Left ventricle myocardium inferior (tissue), 1 donor: ENCODE measurements at regions not wholly inside any gene's neighbourhood (a gene's known extent, or its start where the extent isn't known, plus 50 kb on each side); places are given as distances from the start of the nearest gene placed in this dataset.

Experiments used
- DNase-seq: peaks from one replicate; pipeline ENCODE4 v3.0.0-alpha.2; 2020
- H3K27ac ChIP-seq: fragments of 200-600 bp; replicated peaks from 2 replicates; pipeline ENCODE4 v1.8.0; 2021
- H3K27me3 ChIP-seq: fragments of 200-600 bp; 2 replicates; pipeline ENCODE4 v1.8.0; 2021; ENCODE audit warnings: low read depth
- H3K36me3 ChIP-seq: fragments of 200-600 bp; 2 replicates; pipeline ENCODE4 v1.8.0; 2021
- H3K4me1 ChIP-seq: fragments of 200-600 bp; 2 replicates; pipeline ENCODE4 v1.8.0; 2021
- H3K4me3 ChIP-seq: fragments of 200-600 bp; 2 replicates; pipeline ENCODE4 v1.8.0; 2021; ENCODE audit warnings: mild to moderate bottlenecking, moderate library complexity
- H3K9me3 ChIP-seq: fragments of 200-600 bp; replicated peaks from 2 replicates; pipeline ENCODE4 v1.8.0; 2021
- intact Hi-C: fragments of 100-400 bp; cut with micrococcal nuclease; formaldehyde crosslinking; loops from one replicate; pipeline ENCODE4 v1.11.0; 2022
- TF ChIP-seq, protein P1 (sequence below): fragments of 200-600 bp; IDR thresholded peaks from 2 replicates; pipeline ENCODE4 v1.8.0; 2021; ENCODE audit warnings: antibody characterized with exemption, mild to moderate bottlenecking, borderline replicate concordance
- donor health status: DM: no; HTN: yes; CAD: no; lungs with severe emphysema.

- TF ChIP-seq, protein P1, sequence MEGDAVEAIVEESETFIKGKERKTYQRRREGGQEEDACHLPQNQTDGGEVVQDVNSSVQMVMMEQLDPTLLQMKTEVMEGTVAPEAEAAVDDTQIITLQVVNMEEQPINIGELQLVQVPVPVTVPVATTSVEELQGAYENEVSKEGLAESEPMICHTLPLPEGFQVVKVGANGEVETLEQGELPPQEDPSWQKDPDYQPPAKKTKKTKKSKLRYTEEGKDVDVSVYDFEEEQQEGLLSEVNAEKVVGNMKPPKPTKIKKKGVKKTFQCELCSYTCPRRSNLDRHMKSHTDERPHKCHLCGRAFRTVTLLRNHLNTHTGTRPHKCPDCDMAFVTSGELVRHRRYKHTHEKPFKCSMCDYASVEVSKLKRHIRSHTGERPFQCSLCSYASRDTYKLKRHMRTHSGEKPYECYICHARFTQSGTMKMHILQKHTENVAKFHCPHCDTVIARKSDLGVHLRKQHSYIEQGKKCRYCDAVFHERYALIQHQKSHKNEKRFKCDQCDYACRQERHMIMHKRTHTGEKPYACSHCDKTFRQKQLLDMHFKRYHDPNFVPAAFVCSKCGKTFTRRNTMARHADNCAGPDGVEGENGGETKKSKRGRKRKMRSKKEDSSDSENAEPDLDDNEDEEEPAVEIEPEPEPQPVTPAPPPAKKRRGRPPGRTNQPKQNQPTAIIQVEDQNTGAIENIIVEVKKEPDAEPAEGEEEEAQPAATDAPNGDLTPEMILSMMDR = no peak
- no peak overlapping the region for H3K27ac ChIP-seq
- peaks cover 6% of the 10 kb centered on the region for H3K4me1 ChIP-seq
- no peak for DNase-seq
- peaks cover 30% of the 10 kb centered on the region for H3K27me3 ChIP-seq
- intact Hi-C loops = no loop called here
- H3K9me3 ChIP-seq = no peaks in the 10 kb centered on the region
- H3K36me3 ChIP-seq = no peaks in the 10 kb centered on the region
- no peak overlapping the region for H3K4me3 ChIP-seq
Observed at GRCh38 chr12:124097701-124098100, 124.7 kb downstream of the ZNF664 start.

GRCh38 chr12:124098101-124098757, 125.2 kb downstream of the ZNF664 start:
- Histone ChIP-seq H3K4me3 (no peak overlapping the region), H3K27ac (no peak overlapping the region)

DNA sequence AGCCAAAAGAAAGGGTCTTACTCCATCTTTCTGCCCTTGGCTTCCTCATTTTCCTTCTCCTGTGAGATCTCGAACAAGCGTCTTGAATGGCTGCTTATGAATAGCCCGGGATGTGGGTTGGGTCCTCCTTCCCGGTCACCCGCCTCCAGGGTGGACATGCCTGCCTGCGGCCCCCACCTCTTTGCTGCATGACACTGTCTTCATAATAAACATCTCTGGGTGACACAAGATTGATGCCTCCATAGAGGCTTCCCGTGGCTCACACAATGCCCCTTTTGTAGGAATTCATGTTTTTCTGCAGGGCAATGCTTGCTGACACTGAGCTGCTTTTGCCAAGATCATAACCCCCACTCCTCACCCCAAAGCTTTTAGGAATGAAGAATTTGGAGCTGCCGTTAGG, 125.9 kb downstream of the ZNF664 start:
- Histone ChIP-seq H3K9me3 (no peaks in the 10 kb centered on the region), H3K36me3 (no peaks in the 10 kb centered on the region), H3K4me3 (no peak overlapping the region), H3K27me3 (peaks cover 30% of the 10 kb centered on the region), H3K27ac (no peak overlapping the region), H3K4me1 (peaks cover 5% of the 10 kb centered on the region)
- DNase-seq = no peak
- TF ChIP-seq, protein P1 = no peak
- intact Hi-C loops = no loop called here

More at GRCh38 chr12:124098101-124098757, 125.2 kb downstream of the ZNF664 start:
- H3K4me1 ChIP-seq = peaks cover 6% of the 10 kb centered on the region
- H3K9me3 ChIP-seq = no peaks in the 10 kb centered on the region
- TF ChIP-seq, protein P1 = no peak
- intact Hi-C loops = no loop called here
- DNase-seq = no peak
- H3K36me3 ChIP-seq = no peaks in the 10 kb centered on the region
- peaks cover 30% of the 10 kb centered on the region for H3K27me3 ChIP-seq

DNA sequence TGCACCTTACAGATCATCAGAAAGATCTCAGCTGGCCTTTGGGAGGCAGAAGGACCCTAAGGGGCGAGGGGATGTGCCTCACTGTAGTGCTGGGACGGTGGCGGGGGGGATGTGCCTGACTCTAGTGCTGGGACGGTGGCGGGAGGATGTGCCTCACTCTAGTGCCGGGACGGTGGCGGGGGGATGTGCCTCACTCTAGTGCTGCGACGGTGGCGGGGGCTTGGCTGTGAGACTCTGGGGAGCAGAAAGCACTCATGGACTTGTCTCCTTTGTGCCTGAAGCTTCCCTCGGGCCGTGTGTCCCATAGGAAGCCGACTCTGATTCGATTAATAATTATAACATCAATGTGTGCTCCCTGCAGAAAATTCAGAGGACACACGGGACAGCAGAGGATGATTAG, 126.6 kb downstream of the ZNF664 start:
- no peaks in the 10 kb centered on the region for H3K4me1 ChIP-seq
- no peak for DNase-seq
- no peaks in the 10 kb centered on the region for H3K36me3 ChIP-seq
- peaks cover 30% of the 10 kb centered on the region for H3K27me3 ChIP-seq
- H3K9me3 ChIP-seq = no peaks in the 10 kb centered on the region
- H3K4me3 ChIP-seq = no peak overlapping the region
- H3K27ac ChIP-seq = no peak overlapping the region
- TF ChIP-seq, protein P1 = no peak
- intact Hi-C loops = no loop called here

GRCh38 chr12:124100572-124101178, 127.7 kb downstream of the ZNF664 start:
- no peaks in the 10 kb centered on the region for H3K36me3 ChIP-seq
- no peak overlapping the region for H3K27ac ChIP-seq
- intact Hi-C loops = no loop called here
- no peaks in the 10 kb centered on the region for H3K4me1 ChIP-seq
- H3K9me3 ChIP-seq = no peaks in the 10 kb centered on the region
- no peak for DNase-seq
- no peak overlapping the region for H3K4me3 ChIP-seq
- H3K27me3 ChIP-seq = peaks cover 30% of the 10 kb centered on the region
- TF ChIP-seq, protein P1 = no peak
